ENCODE measurements at regions not wholly inside any gene's neighbourhood (a gene's known extent, or its start where the extent isn't known, plus 50 kb on each side); places are given as distances from the start of the nearest gene placed in this dataset.

DNA sequence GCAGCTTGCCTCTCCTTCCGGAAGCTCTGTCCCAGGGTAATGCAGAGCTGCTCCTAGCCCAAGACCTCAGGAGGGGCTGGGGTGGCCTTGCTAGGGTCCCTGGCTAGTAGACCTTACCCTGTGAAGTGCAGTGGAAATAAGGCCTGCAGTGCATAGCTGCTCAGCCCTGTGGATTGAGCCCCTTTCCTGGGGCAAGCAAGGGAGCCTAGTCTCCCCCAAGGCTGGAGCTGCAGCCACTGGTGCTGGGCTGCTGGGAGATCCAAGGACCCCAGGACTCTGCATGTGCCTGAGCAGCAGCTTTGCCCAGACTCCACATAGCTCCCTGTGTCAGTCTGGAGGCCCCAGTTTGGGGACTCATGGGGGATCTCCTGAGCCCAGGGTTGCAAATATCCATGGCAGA is 57.9 kb downstream of the FANCF start:
- intact Hi-C loops (cut with DNase I) = no loop called here
- Histone ChIP-seq H3K9me3 (no peaks in the 10 kb centered on the region), H3K4me3 (no peak overlapping the region), H3K4me1 (replicated peaks) (no peaks in the 10 kb centered on the region), H3K27me3 (replicated peaks; ENCODE audit: insufficient read depth) (no peaks in the 10 kb centered on the region), H3K36me3 (no peaks in the 10 kb centered on the region), H3K27ac (no peak overlapping the region)
- no peak for TF ChIP-seq CTCF (IDR thresholded peaks at IDR 0.05)
- no peak for TF ChIP-seq POLR2A (IDR thresholded peaks at IDR 0.05)
- no peak for TF ChIP-seq POLR2AphosphoS5 (IDR thresholded peaks at IDR 0.05)
- DNase-seq (ENCODE audit: low spot score) = no peak
- WGBS = no CpG with 5 or more reads among the region's 1 CpG

- DNase-seq (ENCODE audit: low spot score) = no peak
- Histone ChIP-seq H3K4me3 (no peak overlapping the region), H3K36me3 (no peaks in the 10 kb centered on the region), H3K4me1 (replicated peaks) (no peaks in the 10 kb centered on the region), H3K27ac (no peak overlapping the region), H3K27me3 (replicated peaks; ENCODE audit: insufficient read depth) (no peaks in the 10 kb centered on the region), H3K9me3 (no peaks in the 10 kb centered on the region)
- WGBS = 72% methylated on average over 2 of the region's 2 CpGs
- TF ChIP-seq POLR2A (IDR thresholded peaks at IDR 0.05) = no peak
- intact Hi-C loops (cut with DNase I) = no loop called here
Measured at GRCh38 chr11:22566293-22566692, 59.3 kb downstream of the FANCF start.

DNA sequence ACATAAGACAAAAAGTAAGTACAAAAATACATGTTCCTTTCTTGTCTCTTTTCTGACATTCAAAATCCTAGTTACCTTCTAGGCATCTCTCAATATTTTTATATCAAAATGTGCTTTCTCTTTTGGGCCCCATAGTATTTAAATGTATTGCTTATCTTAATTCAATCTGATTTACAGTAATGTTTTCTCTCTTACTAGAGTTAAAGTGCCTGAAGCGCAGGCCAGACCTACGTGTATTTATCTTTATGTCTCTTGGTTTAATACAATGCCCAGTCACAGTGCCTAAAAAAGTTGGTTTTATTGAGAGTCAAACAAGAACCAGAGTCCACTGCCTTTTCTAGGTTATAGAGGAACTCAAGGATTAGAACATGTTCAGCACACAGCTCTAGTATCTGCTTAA is 64.3 kb downstream of the FANCF start:
- no peak overlapping the region for H3K4me3 ChIP-seq
- no peak for DNase-seq (ENCODE audit: low spot score)
- H3K4me1 ChIP-seq (replicated peaks) = no peaks in the 10 kb centered on the region
- TF ChIP-seq POLR2AphosphoS5 (IDR thresholded peaks at IDR 0.05) = no peak
- intact Hi-C loops (cut with DNase I) = no loop called here
- no peaks in the 10 kb centered on the region for H3K9me3 ChIP-seq
- H3K27ac ChIP-seq = no peak overlapping the region
- no peaks in the 10 kb centered on the region for H3K27me3 ChIP-seq (replicated peaks; ENCODE audit: insufficient read depth)
- WGBS = 48% methylated on average over 2 of the region's 2 CpGs
- H3K36me3 ChIP-seq = no peaks in the 10 kb centered on the region

DNA sequence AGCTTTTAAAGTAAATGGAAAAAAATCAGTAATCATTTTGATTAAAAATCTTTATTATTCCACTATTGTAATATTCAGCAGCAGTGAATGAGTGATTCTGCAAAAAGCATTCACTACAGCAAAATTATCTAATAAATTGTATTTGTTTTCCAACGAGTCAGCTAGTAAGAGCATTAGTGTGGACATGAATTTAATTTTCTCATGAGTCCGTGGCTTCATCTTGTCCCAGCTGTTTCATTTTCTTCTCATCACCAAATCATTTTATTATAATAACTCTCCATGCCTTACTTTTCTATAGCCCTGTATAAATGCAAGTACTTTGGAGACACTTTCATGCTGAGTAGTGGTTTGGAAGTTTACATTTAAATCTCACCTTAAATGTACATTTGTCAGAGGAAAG is 66.2 kb downstream of the FANCF start:
- no peaks in the 10 kb centered on the region for H3K9me3 ChIP-seq
- H3K4me3 ChIP-seq = no peak overlapping the region
- no peak for DNase-seq (ENCODE audit: low spot score)
- no peaks in the 10 kb centered on the region for H3K36me3 ChIP-seq
- 49% methylated on average over 2 of the region's 2 CpGs for WGBS
- intact Hi-C loops (cut with DNase I) = no loop called here
- H3K27me3 ChIP-seq (replicated peaks; ENCODE audit: insufficient read depth) = no peaks in the 10 kb centered on the region
- no peak overlapping the region for H3K27ac ChIP-seq
- TF ChIP-seq POLR2AphosphoS5 (IDR thresholded peaks at IDR 0.05) (no peak), POLR2A (IDR thresholded peaks at IDR 0.05) (no peak), CTCF (IDR thresholded peaks at IDR 0.05) (no peak)
- no peaks in the 10 kb centered on the region for H3K4me1 ChIP-seq (replicated peaks)

DNA sequence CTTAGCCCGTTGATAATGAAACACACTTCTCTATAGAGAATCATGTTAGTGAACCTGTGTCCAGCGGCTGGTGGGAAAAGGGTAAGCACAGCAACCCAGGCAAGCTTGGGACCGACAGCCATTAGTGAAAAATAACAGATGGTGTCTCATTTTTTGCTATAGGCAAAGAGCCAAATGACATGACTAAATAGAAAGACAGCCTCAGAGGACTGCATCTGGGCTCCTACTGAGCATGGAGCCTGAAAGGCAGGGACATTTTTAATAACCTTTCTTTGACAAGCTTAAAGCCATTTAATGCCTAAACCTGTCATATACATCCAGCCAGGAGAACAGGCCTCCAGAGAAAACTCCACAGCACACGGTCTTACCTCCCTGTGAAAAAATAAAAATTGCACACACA is 67.0 kb downstream of the FANCF start:
- no peak overlapping the region for H3K4me3 ChIP-seq
- 51% methylated on average over 4 of the region's 4 CpGs for WGBS
- H3K36me3 ChIP-seq = no peaks in the 10 kb centered on the region
- TF ChIP-seq POLR2AphosphoS5 (IDR thresholded peaks at IDR 0.05) = no peak
- no peak for TF ChIP-seq CTCF (IDR thresholded peaks at IDR 0.05)
- no peak for TF ChIP-seq POLR2A (IDR thresholded peaks at IDR 0.05)
- H3K9me3 ChIP-seq = no peaks in the 10 kb centered on the region
- no peaks in the 10 kb centered on the region for H3K4me1 ChIP-seq (replicated peaks)
- DNase-seq (ENCODE audit: low spot score) = no peak
- H3K27ac ChIP-seq = no peak overlapping the region
- H3K27me3 ChIP-seq (replicated peaks; ENCODE audit: insufficient read depth) = no peaks in the 10 kb centered on the region
- intact Hi-C loops (cut with DNase I) = no loop called here

DNA sequence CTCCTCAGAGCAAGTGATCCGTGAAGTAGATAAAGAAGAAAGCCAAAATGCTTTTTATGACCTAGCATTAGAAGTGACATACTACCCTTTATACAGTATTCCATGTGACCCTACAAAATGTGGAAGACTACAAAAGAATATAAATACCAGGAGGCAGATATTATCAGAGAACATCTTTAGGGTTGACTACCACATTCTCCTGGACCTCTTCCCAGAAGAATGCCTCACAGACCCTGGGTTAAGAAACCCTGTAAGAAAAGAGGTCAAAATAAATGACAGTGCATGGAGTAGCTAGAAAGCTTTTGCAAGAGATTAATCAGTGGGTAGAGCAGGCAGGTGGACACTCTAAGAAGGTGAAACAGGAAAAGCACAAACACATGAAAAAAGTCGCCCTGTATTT is 69.2 kb downstream of the FANCF start:
- Histone ChIP-seq H3K27me3 (replicated peaks; ENCODE audit: insufficient read depth) (no peaks in the 10 kb centered on the region), H3K4me1 (replicated peaks) (no peaks in the 10 kb centered on the region), H3K4me3 (no peak overlapping the region), H3K36me3 (no peaks in the 10 kb centered on the region), H3K9me3 (no peaks in the 10 kb centered on the region), H3K27ac (no peak overlapping the region)
- intact Hi-C loops (cut with DNase I) = no loop called here
- no peak for DNase-seq (ENCODE audit: low spot score)
- TF ChIP-seq CTCF (IDR thresholded peaks at IDR 0.05) (no peak), POLR2AphosphoS5 (IDR thresholded peaks at IDR 0.05) (no peak), POLR2A (IDR thresholded peaks at IDR 0.05) (no peak)
- 61% methylated on average over 2 of the region's 2 CpGs for WGBS
